NCI-H748 (cell line): ENCODE measurements at regions not wholly inside any gene's neighbourhood (a gene's known extent, or its start where the extent isn't known, plus 50 kb on each side); places are given as distances from the start of the nearest gene placed in this dataset.

Experiments
- DNase-seq: peaks from one replicate; lab custom pipeline; 2025; ENCODE audit not compliant: unreplicated experiment; lab: John Stamatoyannopoulos, UW

GRCh38 chr5:73312146-73312871 lies 136.3 kb downstream of the FOXD1 start:
- DNase-seq, result no peak

- DNase-seq, result no peak
Observed at GRCh38 chr5:73311291-73312110, 137.1 kb downstream of the FOXD1 start.

GRCh38 chr5:73307645-73308355 lies 134.8 kb downstream of the TMEM174 start:
- peak; percentile 24 for DNase-seq

DNA sequence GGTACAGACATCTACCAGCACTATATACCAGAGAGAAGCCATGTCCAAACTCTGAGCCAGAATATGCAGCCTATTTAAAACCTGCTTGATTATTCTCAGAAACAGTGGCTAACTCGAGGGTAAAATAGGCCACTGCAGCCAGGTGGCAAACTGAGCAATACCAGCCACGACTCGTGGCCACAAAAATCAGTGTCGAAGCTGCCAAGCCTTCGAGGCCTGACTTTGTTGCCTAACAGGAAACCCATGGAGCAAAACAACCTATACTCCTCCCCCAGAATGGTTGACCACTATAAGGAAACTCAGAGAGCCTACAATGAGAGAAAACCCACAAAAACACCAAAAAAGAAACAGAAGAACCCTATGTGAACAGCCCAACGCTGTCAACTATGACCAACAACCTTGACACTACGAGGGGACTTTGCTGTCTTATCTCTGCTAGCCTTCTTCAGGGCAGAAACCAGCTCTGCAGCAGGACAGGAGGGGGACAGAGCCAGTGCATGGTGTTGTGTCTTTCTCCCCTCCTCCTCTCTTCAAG lies 133.8 kb downstream of the TMEM174 start:
- no peak for DNase-seq

DNA sequence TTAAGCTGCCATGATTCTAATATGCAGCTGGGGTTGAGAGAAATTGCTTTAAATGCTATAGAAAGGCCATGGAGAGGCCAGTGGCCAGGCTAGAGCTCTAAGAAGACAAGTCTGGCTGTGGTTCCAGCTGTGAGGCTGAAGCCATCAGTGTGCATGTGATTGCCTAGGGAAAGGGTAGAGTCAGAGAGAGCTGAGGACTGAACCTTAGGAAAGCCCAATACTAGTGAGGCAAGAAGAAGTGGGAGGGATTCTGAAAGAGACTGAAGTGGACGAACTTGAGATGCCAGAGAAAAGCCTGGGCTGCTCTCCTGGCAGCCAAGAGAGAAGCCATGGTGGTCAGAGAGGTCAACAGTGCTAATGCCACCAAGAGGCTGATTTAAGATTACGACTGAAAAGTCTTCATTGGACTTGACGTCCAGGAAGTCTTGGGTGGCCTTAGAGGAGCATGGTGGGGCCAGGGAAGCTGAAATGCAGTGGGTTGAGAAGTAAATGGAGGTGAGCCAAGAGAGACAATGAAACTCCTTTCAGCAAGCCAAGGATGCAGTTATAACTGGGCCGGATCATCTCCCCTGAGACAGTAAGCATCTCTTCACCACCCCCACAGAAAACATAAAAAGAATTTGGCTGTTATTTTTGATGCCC lies 133.2 kb downstream of the TMEM174 start:
- no peak for DNase-seq

- no peak for DNase-seq
Observed at GRCh38 chr5:73305386-73305785, 132.4 kb downstream of the TMEM174 start.

DNA sequence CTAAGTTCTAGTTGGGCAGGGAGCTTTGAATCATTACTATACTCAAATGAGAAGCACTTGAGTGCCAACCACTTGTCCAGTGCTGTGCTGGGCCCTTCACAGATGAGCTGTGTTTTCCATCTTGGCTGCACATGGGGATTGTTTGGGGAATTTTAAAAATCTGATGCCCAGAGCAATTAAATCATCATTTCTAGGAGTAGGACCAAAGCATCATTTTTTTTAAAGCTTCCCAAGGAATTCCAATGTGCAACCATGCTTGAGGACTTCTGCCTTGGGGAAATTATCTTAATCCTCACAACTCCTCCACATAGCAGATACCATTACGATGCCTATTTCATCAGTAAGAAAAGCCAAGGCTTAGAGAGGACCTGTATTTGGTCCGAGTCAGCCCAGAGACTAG lies 131.4 kb downstream of the TMEM174 start:
- no peak for DNase-seq

GRCh38 chr5:73303148-73304079 lies 130.4 kb downstream of the TMEM174 start:
- no peak for DNase-seq

- no peak for DNase-seq
Observed at GRCh38 chr5:73302797-73303147, 129.8 kb downstream of the TMEM174 start.

DNA sequence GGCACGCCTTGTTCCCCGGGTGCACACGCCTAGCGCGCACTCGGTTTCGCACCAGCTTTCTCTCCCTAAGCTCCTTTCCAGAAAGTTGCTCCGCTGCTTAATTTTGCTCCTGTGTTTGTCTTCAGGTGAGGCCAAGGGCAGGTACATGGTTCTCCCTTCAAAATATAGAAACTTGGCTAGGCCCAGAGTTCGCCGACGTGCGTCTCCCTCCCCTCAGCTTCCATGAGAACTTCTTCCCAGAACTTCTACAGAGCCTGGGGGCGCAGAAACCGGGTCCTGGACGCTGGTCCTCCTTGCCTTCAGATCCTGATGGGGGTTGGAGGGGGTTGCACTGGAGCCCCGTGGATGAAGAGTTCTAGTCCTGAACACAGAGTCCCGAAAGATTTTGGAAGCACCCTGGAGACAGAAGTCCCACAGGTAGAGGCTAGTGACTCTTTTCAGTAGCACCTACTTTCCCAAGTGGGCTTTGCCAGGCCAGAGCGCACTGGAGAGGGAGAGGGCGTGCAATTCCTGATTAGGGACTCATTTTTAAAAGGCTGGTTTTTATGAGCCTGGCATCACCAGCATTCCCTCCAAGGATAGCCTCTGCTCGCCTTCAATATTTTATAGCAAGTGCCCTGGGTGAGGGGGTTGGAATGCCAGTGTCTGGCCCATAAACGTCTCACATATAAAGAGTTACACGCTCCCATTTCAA lies 128.4 kb downstream of the TMEM174 start:
- DNase-seq, result no peak

GRCh38 chr5:73300337-73301207 lies 127.6 kb downstream of the TMEM174 start:
- DNase-seq, result no peak

DNA sequence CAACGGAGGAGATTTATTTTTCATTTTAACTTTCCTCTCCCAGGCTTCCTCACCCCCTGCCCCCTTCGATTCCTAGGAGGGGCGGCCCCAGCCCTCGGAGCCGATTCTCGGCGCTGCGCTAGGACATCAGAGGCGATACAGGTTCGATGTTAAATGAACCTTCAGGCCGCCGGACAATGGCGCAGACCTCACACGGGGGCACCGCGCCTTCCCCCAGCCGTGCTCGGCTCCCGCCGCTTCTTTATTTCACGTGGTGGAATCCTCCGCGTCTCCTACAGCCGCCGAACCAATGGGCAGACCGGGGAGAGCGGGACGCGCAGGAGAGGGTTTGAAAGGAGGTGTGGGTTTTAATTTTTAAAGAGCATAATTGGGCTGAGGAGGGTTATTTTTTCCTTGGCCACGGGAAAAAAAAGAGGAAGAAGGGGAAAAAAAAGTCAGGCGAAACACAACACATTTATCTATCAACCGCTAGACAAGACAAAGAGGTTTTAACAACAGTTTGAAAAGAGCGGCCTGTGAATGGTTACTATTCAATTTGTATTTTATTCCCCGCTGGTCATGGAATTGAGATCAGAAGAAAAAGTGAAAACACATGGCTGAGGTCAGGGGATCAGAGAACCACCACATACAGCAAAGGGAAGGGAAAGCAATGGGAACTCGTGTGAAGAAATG lies 126.8 kb downstream of the TMEM174 start:
- DNase-seq, result no peak

- peak; percentile 55 for DNase-seq
Observed at GRCh38 chr5:73298772-73299630, 126.0 kb downstream of the TMEM174 start.

- DNase-seq, result no peak
Observed at GRCh38 chr5:73298251-73298771, 125.3 kb downstream of the TMEM174 start.

GRCh38 chr5:73297430-73297829 lies 124.4 kb downstream of the TMEM174 start:
- DNase-seq, result no peak

DNA sequence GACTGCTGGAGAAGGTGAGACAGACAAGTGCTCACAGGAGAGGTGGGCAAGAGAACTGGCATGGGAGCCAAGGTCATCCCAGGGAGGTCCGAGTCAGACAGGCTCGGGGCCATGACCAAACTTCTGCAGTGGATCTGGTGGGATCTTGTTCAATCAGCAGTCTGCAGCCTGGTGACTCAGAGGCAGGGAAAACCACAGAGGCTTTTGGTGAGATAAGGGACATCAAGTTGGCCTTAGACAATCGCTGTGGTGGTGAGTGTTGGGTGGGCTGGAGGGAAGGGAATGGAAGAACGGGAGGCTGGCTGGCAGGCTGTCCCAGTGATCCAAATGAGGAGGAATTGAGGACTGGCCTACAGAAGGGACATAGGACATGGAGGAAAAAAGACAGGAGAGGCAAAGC lies 123.8 kb downstream of the TMEM174 start:
- no peak for DNase-seq

GRCh38 chr5:73295921-73296320 lies 122.9 kb downstream of the TMEM174 start:
- DNase-seq, result no peak
